Muscle layer of duodenum (tissue), 2 donors: ENCODE measurements at regions not wholly inside any gene's neighbourhood (a gene's known extent, or its start where the extent isn't known, plus 50 kb on each side); places are given as distances from the start of the nearest gene placed in this dataset.
"Not testable (repeated sequence)": the region's sequence is repeated elsewhere in the genome, so short reads cannot be mapped to it uniquely, and the experiment has no call there.

Experiments used
- H3K27ac ChIP-seq: one replicate; pipeline ENCODE4 v1.7.0; 2013; ENCODE audit warnings: mild to moderate bottlenecking, low read length
- H3K27me3 ChIP-seq: one replicate; pipeline ENCODE4 v1.7.0; 2013; ENCODE audit warnings: low read depth, mild to moderate bottlenecking, control low read depth, low read length
- H3K36me3 ChIP-seq, 2 donors: one replicate each; pipeline ENCODE4 v1.7.0; 2013; ENCODE audit warnings: low read length in 2 of 2, control low read depth in 1 of 2, mild to moderate bottlenecking in 1 of 2; ENCODE audit not compliant: insufficient read depth in 2 of 2, control insufficient read depth in 1 of 2
- H3K4me1 ChIP-seq, 2 donors: one replicate each; pipeline ENCODE4 v1.7.0; 2013; ENCODE audit warnings: low read length in 2 of 2, mild to moderate bottlenecking in 2 of 2, control low read depth in 1 of 2, moderate library complexity in 1 of 2; ENCODE audit not compliant: insufficient read depth in 2 of 2, control insufficient read depth in 1 of 2
- H3K4me3 ChIP-seq, 2 donors: one replicate each; pipeline ENCODE4 v1.7.0; 2013; ENCODE audit warnings: low read length in 2 of 2, low read depth in 1 of 2, mild to moderate bottlenecking in 1 of 2
- H3K9me3 ChIP-seq, 2 donors: one replicate each; pipeline ENCODE4 v1.7.0; 2013; ENCODE audit warnings: low read length in 2 of 2, control low read depth in 1 of 2, mild to moderate bottlenecking in 1 of 2; ENCODE audit not compliant: control insufficient read depth in 1 of 2
- donor health status: healthy.

- H3K36me3 ChIP-seq = no peaks in the 10 kb centered on the region
- no peak overlapping the region for H3K27ac ChIP-seq
- H3K9me3 ChIP-seq = no peaks in the 10 kb centered on the region
- H3K4me3 ChIP-seq = no peak overlapping the region
- H3K4me1 ChIP-seq = no peaks in the 10 kb centered on the region
- no peaks in the 10 kb centered on the region for H3K27me3 ChIP-seq
Measured at GRCh38 chr5:107020626-107021025, 650.1 kb downstream of the EFNA5 start.

GRCh38 chr5:107017616-107018015, 653.1 kb downstream of the EFNA5 start:
- no peaks in the 10 kb centered on the region for H3K9me3 ChIP-seq
- no peak overlapping the region for H3K27ac ChIP-seq
- no peaks in the 10 kb centered on the region for H3K4me1 ChIP-seq
- H3K36me3 ChIP-seq = no peaks in the 10 kb centered on the region
- H3K4me3 ChIP-seq = no peak overlapping the region
- no peaks in the 10 kb centered on the region for H3K27me3 ChIP-seq

GRCh38 chr5:107012371-107012770, 658.4 kb downstream of the EFNA5 start:
- Histone ChIP-seq H3K4me1 (no peaks in the 10 kb centered on the region), H3K4me3 (no peak overlapping the region), H3K36me3 (no peaks in the 10 kb centered on the region), H3K27ac (no peak overlapping the region), H3K9me3 (no peaks in the 10 kb centered on the region), H3K27me3 (no peaks in the 10 kb centered on the region)

GRCh38 chr5:107011605-107012004, 659.1 kb downstream of the EFNA5 start:
- Histone ChIP-seq H3K27me3 (no peaks in the 10 kb centered on the region), H3K36me3 (no peaks in the 10 kb centered on the region), H3K4me3 (no peak overlapping the region), H3K9me3 (no peaks in the 10 kb centered on the region), H3K27ac (no peak overlapping the region), H3K4me1 (no peaks in the 10 kb centered on the region)

- Histone ChIP-seq H3K36me3 (no peaks in the 10 kb centered on the region), H3K27ac (no peak overlapping the region), H3K9me3 (no peaks in the 10 kb centered on the region)
Measured at GRCh38 chr5:107010060-107010459, 660.7 kb downstream of the EFNA5 start.

GRCh38 chr5:107005653-107006052, 665.1 kb downstream of the EFNA5 start:
- H3K27me3 ChIP-seq = no peaks in the 10 kb centered on the region
- H3K36me3 ChIP-seq = no peaks in the 10 kb centered on the region
- no peaks in the 10 kb centered on the region for H3K9me3 ChIP-seq
- no peaks in the 10 kb centered on the region for H3K4me1 ChIP-seq
- no peak overlapping the region for H3K27ac ChIP-seq
- H3K4me3 ChIP-seq = no peak overlapping the region

More at GRCh38 chr5:107010060-107010459, 660.7 kb downstream of the EFNA5 start:
- H3K4me3 ChIP-seq = no peak overlapping the region
- no peaks in the 10 kb centered on the region for H3K27me3 ChIP-seq
- H3K4me1 ChIP-seq = no peaks in the 10 kb centered on the region

- Histone ChIP-seq H3K36me3 (no peaks in the 10 kb centered on the region), H3K9me3 (no peaks in the 10 kb centered on the region), H3K27ac (no peak overlapping the region), H3K27me3 (no peaks in the 10 kb centered on the region), H3K4me3 (no peak overlapping the region), H3K4me1 (no peaks in the 10 kb centered on the region)
Measured at GRCh38 chr5:107005161-107005560, 665.6 kb downstream of the EFNA5 start.

- H3K27me3 ChIP-seq = no peaks in the 10 kb centered on the region
- H3K4me3 ChIP-seq = no peak overlapping the region
- no peaks in the 10 kb centered on the region for H3K9me3 ChIP-seq
- no peak overlapping the region for H3K27ac ChIP-seq
- no peaks in the 10 kb centered on the region for H3K4me1 ChIP-seq
- H3K36me3 ChIP-seq = no peaks in the 10 kb centered on the region
Measured at GRCh38 chr5:107002115-107002514, 668.6 kb downstream of the EFNA5 start.

- H3K27me3 ChIP-seq, H3K4me3 ChIP-seq, H3K9me3 ChIP-seq, H3K27ac ChIP-seq, H3K36me3 ChIP-seq, H3K4me1 ChIP-seq: not testable (repeated sequence)
Measured at GRCh38 chr5:106999506-106999905, 671.2 kb downstream of the EFNA5 start.

GRCh38 chr5:106986006-106986405, 684.7 kb downstream of the EFNA5 start:
- H3K27ac ChIP-seq = no peak overlapping the region
- H3K36me3 ChIP-seq = no peaks in the 10 kb centered on the region
- H3K4me3 ChIP-seq = no peak overlapping the region
- H3K4me1 ChIP-seq = no peaks in the 10 kb centered on the region
- H3K9me3 ChIP-seq = no peaks in the 10 kb centered on the region
- H3K27me3 ChIP-seq = no peaks in the 10 kb centered on the region

GRCh38 chr5:106985174-106985573, 685.6 kb downstream of the EFNA5 start:
- H3K4me3 ChIP-seq = no peak overlapping the region
- no peaks in the 10 kb centered on the region for H3K36me3 ChIP-seq
- no peaks in the 10 kb centered on the region for H3K9me3 ChIP-seq
- H3K27me3 ChIP-seq = no peaks in the 10 kb centered on the region
- H3K4me1 ChIP-seq = no peaks in the 10 kb centered on the region
- H3K27ac ChIP-seq = no peak overlapping the region

- H3K27me3 ChIP-seq, H3K9me3 ChIP-seq, H3K36me3 ChIP-seq, H3K4me1 ChIP-seq, H3K27ac ChIP-seq, H3K4me3 ChIP-seq: not testable (repeated sequence)
Measured at GRCh38 chr5:106979178-106979577, 691.6 kb downstream of the EFNA5 start.
